ENCODE measurements at regions not wholly inside any gene's neighbourhood (a gene's known extent, or its start where the extent isn't known, plus 50 kb on each side); places are given as distances from the start of the nearest gene placed in this dataset.
"Not testable (repeated sequence)": the region's sequence is repeated elsewhere in the genome, so short reads cannot be mapped to it uniquely, and the experiment has no call there.

- no peaks in the 10 kb centered on the region for H3K79me2 ChIP-seq (ENCODE audit: insufficient read depth, low read length)
- no peaks in the 10 kb centered on the region for H4K20me1 ChIP-seq (ENCODE audit: insufficient read depth, low read length)
- H3K27ac ChIP-seq (ENCODE audit: low read length), result no peak overlapping the region
- TF ChIP-seq EZH2 (IDR thresholded peaks at IDR 0.05; ENCODE audit: borderline replicate concordance, low read depth, low read length, severe bottlenecking), result no peak
- TF ChIP-seq CTCF (IDR thresholded peaks at IDR 0.05; ENCODE audit: borderline replicate concordance, extremely low read depth, low read length, poor library complexity, severe bottlenecking), result no peak
- no peaks in the 10 kb centered on the region for H3K4me1 ChIP-seq (ENCODE audit: insufficient read depth, low read length)
- H3K9me3 ChIP-seq (ENCODE audit: insufficient read depth, low read length, severe bottlenecking), result no peaks in the 10 kb centered on the region
- DNase-seq (no peak), ATAC-seq (ENCODE audit: insufficient read depth, low read depth) (no peak)
- no peaks in the 10 kb centered on the region for H3K27me3 ChIP-seq (ENCODE audit: insufficient read depth, low read length, poor library complexity)
- no peak overlapping the region for H2AFZ ChIP-seq (ENCODE audit: low read depth, low read length)
- H3K4me3 ChIP-seq (ENCODE audit: low read depth in 1 of 2, low read length in 2 of 2), result no peak overlapping the region
- H3K4me2 ChIP-seq (ENCODE audit: insufficient read depth, low read length), result no peak overlapping the region
- H3K36me3 ChIP-seq (ENCODE audit: insufficient read depth, low read length), result no peaks in the 10 kb centered on the region
- no peak overlapping the region for H3K9ac ChIP-seq (ENCODE audit: low read depth, low read length)
These were observed 258.7 kb downstream of the SYT10 start for GRCh38 chr12:33180918-33181317.

- H3K27me3 ChIP-seq (ENCODE audit: insufficient read depth, low read length, poor library complexity); H4K20me1 ChIP-seq (ENCODE audit: insufficient read depth, low read length); DNase-seq; H3K27ac ChIP-seq (ENCODE audit: low read length); H3K79me2 ChIP-seq (ENCODE audit: insufficient read depth, low read length); H3K4me1 ChIP-seq (ENCODE audit: insufficient read depth, low read length); H2AFZ ChIP-seq (ENCODE audit: low read depth, low read length); ATAC-seq (ENCODE audit: insufficient read depth, low read depth); H3K4me2 ChIP-seq (ENCODE audit: insufficient read depth, low read length); H3K4me3 ChIP-seq (ENCODE audit: low read depth in 1 of 2, low read length in 2 of 2); H3K9ac ChIP-seq (ENCODE audit: low read depth, low read length); H3K36me3 ChIP-seq (ENCODE audit: insufficient read depth, low read length); H3K9me3 ChIP-seq (ENCODE audit: insufficient read depth, low read length, severe bottlenecking): not testable (repeated sequence)
These were observed 269.7 kb upstream of the PKP2 start for GRCh38 chr12:33166260-33166659.

- Histone ChIP-seq H3K79me2 (ENCODE audit: insufficient read depth, low read length) (no peaks in the 10 kb centered on the region), H3K9ac (ENCODE audit: low read depth, low read length) (no peak overlapping the region), H3K9me3 (ENCODE audit: insufficient read depth, low read length, severe bottlenecking) (peaks cover 3% of the 10 kb centered on the region), H3K27ac (ENCODE audit: low read length) (no peak overlapping the region), H4K20me1 (ENCODE audit: insufficient read depth, low read length) (no peaks in the 10 kb centered on the region), H3K4me3 (ENCODE audit: low read depth in 1 of 2, low read length in 2 of 2) (no peak overlapping the region), H2AFZ (ENCODE audit: low read depth, low read length) (no peak overlapping the region), H3K4me1 (ENCODE audit: insufficient read depth, low read length) (no peaks in the 10 kb centered on the region), H3K27me3 (ENCODE audit: insufficient read depth, low read length, poor library complexity) (no peaks in the 10 kb centered on the region), H3K36me3 (ENCODE audit: insufficient read depth, low read length) (no peaks in the 10 kb centered on the region), H3K4me2 (ENCODE audit: insufficient read depth, low read length) (no peak overlapping the region)
- DNase-seq, result no peak
- no peak for ATAC-seq (ENCODE audit: insufficient read depth, low read depth)
- TF ChIP-seq EZH2 (IDR thresholded peaks at IDR 0.05; ENCODE audit: borderline replicate concordance, low read depth, low read length, severe bottlenecking), result no peak
- no peak for TF ChIP-seq CTCF (IDR thresholded peaks at IDR 0.05; ENCODE audit: borderline replicate concordance, extremely low read depth, low read length, poor library complexity, severe bottlenecking)
These were observed 259.5 kb upstream of the PKP2 start for GRCh38 chr12:33156042-33156441.

- not testable (repeated sequence) for H2AFZ ChIP-seq (ENCODE audit: low read depth, low read length); H3K4me2 ChIP-seq (ENCODE audit: insufficient read depth, low read length); H3K4me1 ChIP-seq (ENCODE audit: insufficient read depth, low read length); H3K36me3 ChIP-seq (ENCODE audit: insufficient read depth, low read length); H4K20me1 ChIP-seq (ENCODE audit: insufficient read depth, low read length); DNase-seq; H3K9ac ChIP-seq (ENCODE audit: low read depth, low read length); H3K27me3 ChIP-seq (ENCODE audit: insufficient read depth, low read length, poor library complexity); H3K4me3 ChIP-seq (ENCODE audit: low read depth in 1 of 2, low read length in 2 of 2); H3K9me3 ChIP-seq (ENCODE audit: insufficient read depth, low read length, severe bottlenecking); ATAC-seq (ENCODE audit: insufficient read depth, low read depth); H3K79me2 ChIP-seq (ENCODE audit: insufficient read depth, low read length); H3K27ac ChIP-seq (ENCODE audit: low read length)
These were observed 250.7 kb upstream of the PKP2 start for GRCh38 chr12:33147292-33147691.

Measured in DND-41 (cell line).